NCI-H146 treated with DMSO at 0.1 percent for 48 hours (cell line): ENCODE measurements at regions not wholly inside any gene's neighbourhood (a gene's known extent, or its start where the extent isn't known, plus 50 kb on each side); places are given as distances from the start of the nearest gene placed in this dataset.
A peak's percentile ranks its signal among the peaks of the same experiment; 100 is the strongest.

ENCODE experiments used
- DNase-seq: peaks from one replicate; lab custom pipeline; 2025; ENCODE audit not compliant: unreplicated experiment; lab: John Stamatoyannopoulos, UW

- no peak for DNase-seq
Observed at GRCh38 chr14:106843951-106844483, 1317.6 kb downstream of the TMEM121 start.

DNA sequence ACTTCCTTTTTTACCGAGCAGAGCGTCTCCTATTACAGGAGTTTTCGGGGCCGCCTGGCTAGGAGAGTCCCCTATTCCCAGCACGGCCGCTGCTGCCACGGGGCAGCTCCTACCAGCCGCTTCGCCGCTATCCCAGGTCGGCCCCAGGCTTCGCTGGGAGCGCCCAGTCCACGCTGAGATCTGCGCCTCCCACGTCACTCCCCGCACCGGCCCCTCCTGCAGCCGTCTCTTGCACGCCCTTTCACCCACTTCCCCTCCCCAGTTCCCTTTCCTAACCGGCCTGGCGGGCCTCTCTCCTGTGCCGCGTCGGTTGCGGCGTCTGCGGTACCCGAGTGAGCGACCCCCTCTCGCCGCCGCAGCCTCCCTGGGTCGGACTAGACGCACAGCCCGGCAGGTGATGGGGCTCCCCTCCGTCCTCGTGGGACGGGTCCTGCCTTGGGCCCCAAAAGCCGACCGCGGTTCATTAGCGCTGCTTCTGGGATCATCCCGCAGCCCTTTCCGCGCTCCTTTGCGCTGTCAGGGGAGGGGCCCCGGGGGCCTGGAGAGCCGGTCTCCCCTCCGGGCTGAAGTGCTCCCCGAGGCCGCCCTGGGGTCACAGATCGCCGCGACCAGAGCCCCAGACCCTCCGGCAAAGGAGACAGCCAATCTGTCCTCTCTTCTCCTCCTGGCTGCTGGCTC, 1318.4 kb downstream of the TMEM121 start:
- peak; percentile 8 for DNase-seq

DNA sequence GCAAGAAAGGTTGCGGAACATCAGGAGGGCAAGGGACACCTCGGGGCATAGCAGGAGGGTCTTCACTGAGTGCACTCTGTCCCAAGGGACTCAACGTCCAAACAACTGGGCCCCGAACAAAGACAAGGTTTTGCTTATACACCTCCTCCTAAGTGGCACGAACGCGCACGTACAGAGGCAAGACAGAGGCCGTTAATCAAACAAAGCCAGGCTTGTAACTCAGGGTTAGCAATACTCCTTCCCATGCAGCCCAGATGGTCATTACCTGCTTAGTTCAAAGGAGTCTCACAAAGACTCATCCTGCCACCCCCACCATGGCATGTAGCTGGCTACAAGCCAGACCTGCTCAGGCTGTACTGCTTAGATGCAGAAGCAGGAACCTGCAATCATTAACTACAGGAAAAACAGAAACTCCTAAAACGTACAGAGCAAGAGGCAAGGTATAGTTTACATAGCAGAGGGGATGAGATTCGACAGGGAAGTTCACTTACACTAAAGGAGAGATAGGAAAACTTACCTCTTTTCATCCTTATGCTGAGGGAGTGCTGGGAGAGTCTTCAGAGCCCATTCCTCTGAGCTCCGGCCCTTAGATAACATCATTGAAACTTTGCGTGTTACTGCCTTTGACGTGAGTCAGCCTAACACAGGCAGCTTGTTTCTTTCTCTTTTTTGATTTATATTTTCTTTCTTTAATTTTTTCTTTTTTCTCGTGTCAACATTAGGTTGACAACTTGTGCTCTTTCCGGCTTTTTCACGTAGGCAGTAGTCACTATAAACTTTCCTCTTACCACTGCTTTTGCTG, 1319.1 kb downstream of the TMEM121 start:
- DNase-seq: no peak

- no peak for DNase-seq
Observed at GRCh38 chr14:106846218-106846617, 1319.8 kb downstream of the TMEM121 start.

- DNase-seq: no peak
Observed at GRCh38 chr14:106848330-106849121, 1322.1 kb downstream of the TMEM121 start.

- DNase-seq: peak; percentile 17
Observed at GRCh38 chr14:106850913-106851825, 1324.8 kb downstream of the TMEM121 start.

- DNase-seq: peak; percentile 78
Observed at GRCh38 chr14:106872611-106873446, 1346.4 kb downstream of the TMEM121 start.

- DNase-seq: no peak
Observed at GRCh38 chr14:106874350-106874749, 1348.0 kb downstream of the TMEM121 start.

- DNase-seq: no peak
Observed at GRCh38 chr14:106875503-106875902, 1349.1 kb downstream of the TMEM121 start.

DNA sequence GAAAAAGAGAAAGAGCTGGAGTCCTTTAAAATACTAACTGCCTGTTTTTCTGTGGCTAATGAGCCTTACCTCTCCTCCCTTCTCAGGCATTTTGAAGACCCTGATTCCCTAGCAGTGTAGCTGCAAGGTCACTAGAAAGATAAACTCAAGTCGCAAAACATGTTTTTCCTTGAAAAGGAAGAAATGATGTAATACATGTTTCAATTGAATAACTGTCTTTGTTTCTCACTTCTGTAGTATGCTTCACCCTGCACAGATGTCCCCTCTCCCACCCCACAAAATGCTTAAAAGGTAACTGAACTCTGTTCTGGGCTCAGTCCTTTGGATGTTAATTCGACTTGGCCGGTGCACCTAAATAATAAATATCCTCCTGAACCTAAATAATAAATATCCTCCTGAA, 1350.3 kb downstream of the TMEM121 start:
- no peak for DNase-seq

GRCh38 chr14:106877517-106877916, 1351.1 kb downstream of the TMEM121 start:
- DNase-seq: no peak

GRCh38 chr14:106879241-106879640, 1352.9 kb downstream of the TMEM121 start:
- peak; percentile 29 for DNase-seq

DNA sequence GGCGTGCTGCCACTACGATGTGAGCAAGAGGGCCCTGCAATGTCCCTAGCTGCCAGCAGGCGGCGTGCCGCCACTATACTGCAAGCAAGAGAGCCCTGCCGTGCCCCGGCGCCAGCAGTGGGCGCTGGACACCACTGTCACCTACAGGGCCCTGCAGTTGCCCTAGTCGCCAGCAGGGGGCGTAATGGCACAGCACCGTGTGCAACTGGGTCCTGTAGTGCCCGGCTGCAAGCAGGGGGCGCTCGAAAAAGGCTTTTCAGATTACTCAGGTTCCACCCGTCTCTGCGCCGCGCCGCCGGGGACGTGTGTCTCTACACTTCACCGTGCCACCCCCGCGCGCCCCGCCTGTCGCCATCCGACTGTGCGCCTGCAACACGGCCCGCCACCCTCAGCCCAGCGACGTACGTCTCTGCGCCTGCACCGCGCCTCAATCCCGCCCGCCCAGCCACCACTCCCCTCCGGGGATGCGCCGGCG, 1356.9 kb downstream of the TMEM121 start:
- DNase-seq: no peak
